VCaP (cell line): ENCODE measurements at regions not wholly inside any gene's neighbourhood (a gene's known extent, or its start where the extent isn't known, plus 50 kb on each side); places are given as distances from the start of the nearest gene placed in this dataset.

ENCODE experiments used
- H3K27ac ChIP-seq: fragments of 450-650 bp; 2 replicates; pipeline ENCODE4 v1.5.1; 2017
- TF ChIP-seq, protein P1 (sequence below): fragments of 450-650 bp; conservative IDR thresholded peaks from 2 replicates; pipeline ENCODE4 v1.5.1; 2017; ENCODE audit warnings: mild to moderate bottlenecking, moderate library complexity

DNA sequence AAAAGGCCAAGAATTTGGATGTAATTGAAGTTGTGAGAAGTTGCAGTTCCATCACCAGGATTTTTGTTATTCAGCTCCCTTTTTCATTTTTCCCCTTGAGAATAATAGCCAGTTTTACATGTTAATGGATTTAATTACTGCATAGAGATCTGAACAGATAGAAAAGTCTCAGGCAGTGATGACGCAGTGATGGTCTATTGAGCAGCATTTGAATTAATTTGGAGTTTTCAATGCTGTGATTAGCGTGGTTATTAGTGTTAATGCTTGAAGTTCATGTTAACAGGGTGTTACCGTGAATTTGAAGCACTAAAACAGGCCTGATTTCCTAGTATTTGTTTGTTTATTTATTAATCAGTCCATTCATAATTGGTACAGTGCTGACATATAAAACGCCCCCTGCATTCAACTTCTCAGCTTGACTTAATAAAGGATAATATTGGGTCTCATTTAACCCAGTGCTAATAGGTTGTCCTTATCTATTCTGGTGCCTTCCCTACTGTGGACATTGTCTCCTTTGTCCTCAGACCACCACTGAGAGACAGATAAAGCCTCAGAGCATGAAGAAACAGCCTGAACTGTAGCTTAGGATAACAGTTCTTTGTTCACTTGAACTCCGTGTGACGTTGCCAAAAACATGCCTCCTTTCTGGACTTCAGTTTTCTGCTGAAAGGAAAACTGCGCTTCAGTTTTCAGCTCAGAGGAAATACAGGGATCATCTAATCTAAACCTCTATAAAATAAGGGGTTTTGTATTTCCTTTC lies 82.4 kb downstream of the RTP4 start:
- TF ChIP-seq, protein P1, sequence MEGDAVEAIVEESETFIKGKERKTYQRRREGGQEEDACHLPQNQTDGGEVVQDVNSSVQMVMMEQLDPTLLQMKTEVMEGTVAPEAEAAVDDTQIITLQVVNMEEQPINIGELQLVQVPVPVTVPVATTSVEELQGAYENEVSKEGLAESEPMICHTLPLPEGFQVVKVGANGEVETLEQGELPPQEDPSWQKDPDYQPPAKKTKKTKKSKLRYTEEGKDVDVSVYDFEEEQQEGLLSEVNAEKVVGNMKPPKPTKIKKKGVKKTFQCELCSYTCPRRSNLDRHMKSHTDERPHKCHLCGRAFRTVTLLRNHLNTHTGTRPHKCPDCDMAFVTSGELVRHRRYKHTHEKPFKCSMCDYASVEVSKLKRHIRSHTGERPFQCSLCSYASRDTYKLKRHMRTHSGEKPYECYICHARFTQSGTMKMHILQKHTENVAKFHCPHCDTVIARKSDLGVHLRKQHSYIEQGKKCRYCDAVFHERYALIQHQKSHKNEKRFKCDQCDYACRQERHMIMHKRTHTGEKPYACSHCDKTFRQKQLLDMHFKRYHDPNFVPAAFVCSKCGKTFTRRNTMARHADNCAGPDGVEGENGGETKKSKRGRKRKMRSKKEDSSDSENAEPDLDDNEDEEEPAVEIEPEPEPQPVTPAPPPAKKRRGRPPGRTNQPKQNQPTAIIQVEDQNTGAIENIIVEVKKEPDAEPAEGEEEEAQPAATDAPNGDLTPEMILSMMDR, result no peak
- no peak overlapping the region for H3K27ac ChIP-seq

GRCh38 chr3:187448674-187449073 lies 80.5 kb downstream of the RTP4 start:
- TF ChIP-seq, protein P1, result no peak
- H3K27ac ChIP-seq, result no peak overlapping the region

GRCh38 chr3:187447737-187448136 lies 79.6 kb downstream of the RTP4 start:
- H3K27ac ChIP-seq, result no peak overlapping the region
- TF ChIP-seq, protein P1, result no peak

GRCh38 chr3:187445356-187445755 lies 77.2 kb downstream of the RTP4 start:
- TF ChIP-seq, protein P1, result no peak
- H3K27ac ChIP-seq, result no peak overlapping the region

GRCh38 chr3:187434524-187434923 lies 66.3 kb downstream of the RTP4 start:
- H3K27ac ChIP-seq, result no peak overlapping the region
- TF ChIP-seq, protein P1, result no peak

- TF ChIP-seq, protein P1, result no peak
- H3K27ac ChIP-seq, result no peak overlapping the region
These were observed 62.4 kb downstream of the RTP4 start for GRCh38 chr3:187430576-187430975.
